Stimulated activated CD4-positive, alpha-beta T cell treated with anti-CD3 and anti-CD28 coated beads, Interleukin-4, amount 100 ng/mL, for 4 hours (primary cell): ENCODE measurements at regions not wholly inside any gene's neighbourhood (a gene's known extent, or its start where the extent isn't known, plus 50 kb on each side); places are given as distances from the start of the nearest gene placed in this dataset.

ENCODE experiments used
- DNase-seq, 2 experiments: peaks; one replicate each; pipeline ENCODE4 v3.0.0-alpha.2; 2020

GRCh38 chr9:126095546-126096190 lies 231.0 kb upstream of the MVB12B start:
- DNase-seq, result no peak

DNA sequence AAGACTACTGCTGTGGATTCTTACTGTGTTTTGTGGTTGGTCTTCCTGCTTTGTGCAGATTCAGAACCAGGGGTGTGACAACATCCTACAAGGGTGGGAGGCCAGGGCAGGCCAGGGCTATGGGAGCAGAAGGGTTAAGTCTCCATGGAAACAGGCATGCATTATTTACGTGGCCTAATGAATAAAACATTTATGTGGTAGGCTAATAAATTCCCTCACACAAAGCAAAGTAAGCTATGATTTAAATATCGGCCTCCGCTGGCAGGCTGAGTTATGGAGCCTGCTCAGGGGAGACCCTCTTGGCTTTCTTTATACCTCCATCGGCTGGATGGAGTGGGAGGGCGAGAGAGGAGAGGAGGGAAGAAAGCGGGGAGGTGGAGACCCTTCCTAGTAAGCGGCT lies 230.3 kb upstream of the MVB12B start:
- DNase-seq, result no peak

GRCh38 chr9:126097679-126098078 lies 228.9 kb upstream of the MVB12B start:
- no peak for DNase-seq

DNA sequence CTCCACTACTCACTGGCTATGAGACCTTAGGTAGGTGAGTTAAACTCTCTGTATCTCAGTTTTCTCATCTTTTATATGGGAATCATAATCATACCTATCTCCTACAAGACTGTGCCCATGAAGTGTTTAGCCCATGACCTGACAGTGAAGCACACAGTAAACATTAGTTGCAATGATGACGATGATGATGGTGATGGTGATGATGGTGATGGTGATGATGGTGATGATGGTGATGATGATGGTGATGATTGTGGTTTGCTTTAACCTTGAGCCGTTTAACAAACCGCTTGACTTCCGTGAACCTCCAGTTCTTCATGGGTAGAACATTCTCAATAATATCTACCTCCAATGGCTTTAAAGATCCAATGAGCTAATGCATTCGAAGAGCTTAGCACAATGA lies 220.2 kb upstream of the MVB12B start:
- no peak for DNase-seq

GRCh38 chr9:126107693-126108092 lies 218.9 kb upstream of the MVB12B start:
- DNase-seq, result no peak

DNA sequence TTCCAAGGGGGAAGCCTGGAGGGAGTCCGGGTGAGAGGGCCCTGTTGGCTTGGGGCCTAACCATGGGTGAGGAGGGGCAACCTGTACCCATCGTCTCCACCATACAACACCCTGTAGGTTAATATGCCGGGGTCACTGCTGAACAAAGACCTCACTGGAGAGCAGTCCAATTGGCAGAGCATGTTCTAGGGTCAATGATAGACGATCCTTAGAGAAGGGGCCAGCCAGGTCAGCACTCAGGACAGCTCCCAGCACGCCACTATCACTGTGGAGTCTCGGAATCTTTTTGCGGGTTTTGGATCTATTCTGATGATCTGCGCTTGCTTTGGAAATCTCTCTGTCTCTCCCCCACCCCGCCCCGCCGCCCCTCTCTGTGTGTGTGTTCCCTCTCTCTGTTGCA lies 218.4 kb upstream of the MVB12B start:
- no peak for DNase-seq

DNA sequence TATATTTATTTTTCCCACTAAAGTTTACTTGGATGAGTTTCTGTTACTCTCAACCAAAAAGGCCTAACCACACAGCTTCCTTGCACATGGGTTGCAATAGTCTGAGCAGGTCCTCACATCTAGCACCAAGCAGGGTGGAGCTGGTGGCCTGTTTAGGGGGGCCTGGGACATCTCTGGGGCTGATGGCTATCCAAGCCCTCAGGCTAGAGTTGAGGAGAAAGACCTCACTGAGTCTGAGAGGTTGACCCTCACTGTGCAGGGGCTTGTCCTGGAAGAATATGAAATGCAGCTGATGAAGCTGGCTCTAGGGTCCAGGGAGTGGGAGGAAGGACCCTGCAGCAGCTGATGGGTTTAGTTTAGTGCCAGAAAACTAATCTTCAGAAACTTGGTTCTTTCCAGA lies 217.1 kb upstream of the MVB12B start:
- no peak for DNase-seq

- no peak for DNase-seq
These were observed 215.1 kb upstream of the MVB12B start for GRCh38 chr9:126111556-126111955.

DNA sequence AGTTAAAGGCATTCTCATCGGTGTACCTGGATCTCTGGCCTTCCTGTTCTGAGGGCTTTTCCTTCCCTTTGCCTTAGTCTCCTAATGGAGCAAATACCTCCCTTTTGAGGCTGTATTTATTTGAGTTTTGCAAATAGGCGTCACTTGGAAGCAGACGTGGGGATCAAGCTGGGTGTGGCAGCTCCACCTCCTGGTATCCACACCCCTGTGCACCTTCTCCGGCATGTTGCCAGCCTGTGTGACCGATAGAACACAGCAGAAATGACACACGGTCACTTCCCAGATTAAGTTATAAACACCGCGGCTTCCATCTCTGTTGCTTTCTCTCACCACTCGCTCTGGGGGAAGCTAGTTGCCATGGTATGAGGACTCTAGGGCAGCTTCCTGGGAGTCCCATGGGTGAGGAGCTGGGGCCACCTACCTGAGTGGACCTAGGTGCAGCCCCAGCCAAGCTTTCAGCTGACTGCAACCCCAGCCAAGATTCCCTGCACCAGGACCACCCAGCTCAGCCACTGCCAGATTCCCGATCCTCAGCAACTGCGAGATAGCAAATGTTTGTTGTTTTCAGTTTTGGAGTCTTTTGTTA lies 214.4 kb upstream of the MVB12B start:
- no peak for DNase-seq

GRCh38 chr9:126113176-126113575 lies 213.5 kb upstream of the MVB12B start:
- DNase-seq, result no peak

DNA sequence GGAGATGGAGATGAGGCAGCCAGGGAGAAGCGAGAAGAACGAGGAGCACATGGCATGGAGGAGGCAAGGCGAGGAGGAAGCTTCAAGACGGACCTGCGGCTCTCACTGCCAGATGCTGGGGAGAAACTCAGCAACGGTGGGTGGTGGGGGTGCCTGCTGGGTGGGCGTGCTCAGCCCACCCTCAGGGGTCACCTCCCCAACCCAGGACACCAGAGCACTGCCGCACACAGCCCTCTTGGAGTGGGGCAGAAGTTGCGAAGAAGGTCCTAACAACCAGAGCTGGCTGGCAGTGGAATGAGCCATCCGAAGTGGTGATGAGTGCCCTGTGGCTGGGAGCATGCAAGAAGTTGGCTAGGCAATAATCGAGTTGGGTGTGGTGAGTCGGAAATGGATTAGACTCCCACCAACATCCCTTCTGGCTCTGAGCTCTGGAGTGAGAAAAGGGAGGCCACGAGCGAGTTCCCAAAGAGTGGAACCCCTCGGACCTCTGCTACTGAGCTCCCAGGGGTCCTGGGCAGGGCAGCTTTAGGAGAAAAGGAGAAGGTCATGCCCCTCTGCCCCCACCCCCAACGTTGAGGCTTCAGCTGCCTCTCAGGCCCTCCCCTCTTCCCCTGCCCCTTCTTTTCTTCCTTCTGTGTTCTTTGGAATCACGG lies 212.7 kb upstream of the MVB12B start:
- DNase-seq, result no peak

- no peak for DNase-seq
These were observed 212.2 kb upstream of the MVB12B start for GRCh38 chr9:126114409-126114760.

GRCh38 chr9:126114850-126115460 lies 211.7 kb upstream of the MVB12B start:
- DNase-seq, result no peak

DNA sequence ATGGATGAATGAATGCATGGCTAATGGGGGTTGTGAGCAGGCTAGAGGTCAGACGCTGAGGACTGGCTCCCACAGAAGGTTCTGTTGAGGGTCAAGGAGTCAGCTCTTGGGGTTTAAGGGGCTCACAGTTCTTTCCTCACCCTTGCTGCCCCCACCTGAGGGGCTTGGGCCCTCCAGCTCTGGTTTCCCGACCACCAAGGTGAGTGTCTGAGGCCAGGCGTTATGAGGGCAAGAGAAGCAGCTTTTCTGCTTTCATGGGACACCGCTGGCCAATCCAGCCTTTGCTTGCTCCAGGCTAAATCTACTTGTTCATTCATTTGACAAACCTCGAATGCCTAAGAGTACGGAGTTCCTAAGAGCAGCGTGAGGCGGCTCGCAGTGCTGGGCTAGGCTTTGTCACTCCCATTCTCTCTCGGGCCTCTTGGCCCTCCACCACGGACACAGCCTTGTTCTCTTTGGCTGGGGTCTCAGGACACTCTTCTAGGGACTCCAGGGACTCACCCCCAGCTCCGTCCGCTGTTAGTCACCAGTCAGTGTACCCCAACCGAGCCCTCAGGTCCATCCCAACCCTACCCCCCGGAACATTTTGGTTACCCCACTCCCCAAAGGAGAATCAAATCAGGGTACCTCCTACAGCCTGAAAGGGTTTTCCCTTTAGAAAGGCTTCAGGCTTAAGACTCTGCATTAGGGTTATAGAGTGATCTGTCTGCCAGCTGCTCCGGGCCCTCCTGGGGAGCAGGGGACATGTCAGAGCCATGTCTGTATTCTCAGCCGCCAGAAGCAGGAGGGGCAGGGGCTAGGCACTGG lies 210.1 kb upstream of the MVB12B start:
- no peak for DNase-seq

DNA sequence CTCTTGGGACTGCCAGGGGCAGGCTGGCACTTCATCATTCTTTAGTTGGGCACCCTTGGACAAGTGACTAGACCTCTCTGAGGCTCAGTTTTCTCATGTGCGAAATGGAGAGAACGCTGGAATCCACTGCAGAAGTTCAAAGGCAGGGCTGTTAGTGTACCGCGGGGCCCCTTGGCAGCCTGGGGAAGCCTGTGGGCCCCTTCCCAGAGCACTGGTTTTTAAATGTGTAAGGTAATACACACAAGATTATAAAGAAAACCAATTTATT lies 209.5 kb upstream of the MVB12B start:
- DNase-seq, result no peak

DNA sequence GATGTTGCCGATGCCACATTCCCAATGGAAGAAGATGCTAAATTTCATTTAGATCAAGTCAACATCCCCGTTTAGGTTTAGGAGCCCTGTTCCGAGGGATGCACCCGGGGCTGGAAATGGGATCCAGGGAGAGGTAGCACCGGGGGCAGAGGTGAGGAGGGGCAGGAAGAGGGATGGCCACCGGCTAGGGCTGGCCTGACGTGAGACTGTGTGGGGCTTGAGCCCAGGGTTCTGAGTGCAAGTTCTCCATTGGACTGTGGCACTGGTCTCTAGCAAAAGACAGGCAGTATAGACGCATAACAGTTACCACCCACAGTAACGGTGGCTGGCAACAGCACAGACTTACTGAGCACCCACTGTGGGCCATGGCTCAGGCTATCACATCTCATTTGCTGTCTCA lies 209.0 kb upstream of the MVB12B start:
- DNase-seq, result no peak

- no peak for DNase-seq
These were observed 206.9 kb upstream of the MVB12B start for GRCh38 chr9:126119731-126120130.

DNA sequence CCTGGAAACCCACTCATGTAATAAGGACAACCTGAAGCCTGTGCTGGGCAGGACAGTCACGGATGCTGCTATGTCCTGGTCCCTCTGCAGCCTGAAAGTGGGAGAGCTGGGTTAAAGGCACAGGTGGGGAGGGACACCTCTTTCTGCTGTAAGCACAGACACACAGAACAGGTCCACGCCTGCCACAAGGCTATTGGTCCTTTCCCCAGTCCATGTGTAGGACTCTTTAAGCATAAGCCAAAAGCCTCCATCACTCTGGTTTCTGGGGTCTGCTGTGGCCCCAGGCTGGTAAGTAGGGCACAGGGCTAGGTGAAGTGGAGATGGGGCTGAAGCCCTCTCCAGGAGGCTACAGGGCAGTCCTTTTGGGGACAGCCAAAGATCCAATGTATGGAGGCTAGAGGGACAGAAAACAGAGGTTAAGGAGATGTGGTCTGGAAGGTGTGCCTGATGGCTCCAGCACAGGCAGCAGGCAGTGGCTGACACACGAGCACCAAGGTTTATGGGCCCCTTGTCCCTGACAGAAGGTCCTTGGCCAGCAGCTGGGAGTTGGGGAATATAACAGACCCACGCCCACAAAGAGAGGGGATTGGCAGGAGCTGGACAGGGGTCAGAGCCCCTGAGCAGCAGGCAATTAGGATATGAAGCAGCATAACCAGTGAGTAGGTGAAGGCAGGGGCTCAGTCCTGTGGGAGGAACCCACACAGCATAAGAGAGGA lies 203.6 kb upstream of the MVB12B start:
- DNase-seq, result no peak

- no peak for DNase-seq
These were observed 202.7 kb upstream of the MVB12B start for GRCh38 chr9:126123927-126124326.

GRCh38 chr9:126125177-126125576 lies 201.5 kb upstream of the MVB12B start:
- DNase-seq, result no peak

GRCh38 chr9:126125577-126125976 lies 201.1 kb upstream of the MVB12B start:
- no peak for DNase-seq

- no peak for DNase-seq
These were observed 200.6 kb upstream of the MVB12B start for GRCh38 chr9:126125992-126126409.

DNA sequence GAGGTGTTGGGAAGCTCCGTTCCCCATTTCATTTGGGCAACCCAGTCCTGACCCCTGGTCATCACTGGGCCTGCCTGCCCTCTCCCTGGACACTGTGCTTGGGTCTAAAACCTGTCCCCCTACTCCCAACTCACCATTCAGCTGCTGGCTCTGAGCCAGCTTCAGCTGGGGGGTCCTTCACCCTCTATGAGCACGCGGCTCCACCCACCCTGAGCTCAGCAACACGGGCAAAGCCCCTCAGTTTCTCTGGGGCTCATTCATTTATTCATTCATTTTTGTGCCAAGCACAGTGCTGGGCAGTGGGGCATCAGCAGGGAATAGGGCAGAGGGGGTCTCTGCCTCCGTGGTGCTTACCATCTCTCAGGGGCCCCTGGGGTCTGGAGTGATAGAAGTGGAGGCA lies 199.8 kb upstream of the MVB12B start:
- DNase-seq, result no peak
